ENCODE measurements at regions not wholly inside any gene's neighbourhood (a gene's known extent, or its start where the extent isn't known, plus 50 kb on each side); places are given as distances from the start of the nearest gene placed in this dataset.

GRCh38 chr1:22342734-22343191 lies 108.9 kb upstream of the ZBTB40 start:
- no peaks in the 10 kb centered on the region for H3K9me3 ChIP-seq (ENCODE audit: low read length)
- no peak overlapping the region for H3K4me3 ChIP-seq (replicated peaks in 1 of 3; ENCODE audit: insufficient read depth in 1 of 3, low read depth in 2 of 3, low read length in 3 of 3)
- H3K4me1 ChIP-seq (ENCODE audit: insufficient read depth, low read length), result peaks cover 28% of the 10 kb centered on the region
- H4K20me1 ChIP-seq (ENCODE audit: insufficient read depth, low read length), result peaks cover 8% of the 10 kb centered on the region; the same call in 1 of the 2 replicates
- in situ Hi-C loops (cut with HindIII; ENCODE audit: extremely low pct_ligation_motif_present, low pct_unique_long_range_greater_than_20kb) (no loop called here), intact Hi-C loops (cut with micrococcal nuclease; ENCODE audit: unreplicated experiment) (no loop called here)
- H3K27me3 ChIP-seq (ENCODE audit: control insufficient read depth in 1 of 2, insufficient read depth in 2 of 2, low read length in 2 of 2), result peaks cover 7 to 87% of the 10 kb centered on the region in 2 experiments
- H3K36me3 ChIP-seq (replicated peaks in 1 of 2; ENCODE audit: control insufficient read depth in 1 of 2, insufficient read depth in 2 of 2, low read length in 2 of 2), result no peaks in the 10 kb centered on the region
- no peak for DNase-seq (ENCODE audit: low spot score)
- FAIRE-seq, result no peak
- no TSS peak for BruUV-seq (replicated peaks)
- CTCF ChIA-PET (ENCODE audit: low intra/inter-chr PET ratio, low total read pairs), result no interaction called here
- H2AFZ ChIP-seq (ENCODE audit: low read length), result no peak overlapping the region
- ATAC-seq, result no peak
- no peak for TF ChIP-seq SAFB2 (CRISPR knock-in tag; IDR thresholded peaks at IDR 0.05; ENCODE audit: borderline replicate concordance, low read depth)
- no peak for TF ChIP-seq PCBP1 (IDR thresholded peaks at IDR 0.05; ENCODE audit: borderline replicate concordance, low read depth, low read length)
- TF ChIP-seq ELF3 (CRISPR knock-in tag; IDR thresholded peaks at IDR 0.05), result no peak
- no peak for TF ChIP-seq SIN3A (IDR thresholded peaks at IDR 0.05; ENCODE audit: borderline replicate concordance, low read depth, low read length)
- TF ChIP-seq MIER3 (CRISPR knock-in tag; IDR thresholded peaks at IDR 0.05; ENCODE audit: borderline replicate concordance), result no peak
- no peak for TF ChIP-seq LRRFIP1 (CRISPR knock-in tag; conservative IDR thresholded peaks at IDR 0.05)
- no peak for TF ChIP-seq ZNF879 (CRISPR knock-in tag; IDR thresholded peaks at IDR 0.05)
- TF ChIP-seq FOXK2 (IDR thresholded peaks at IDR 0.05), result no peak
- no peak for TF ChIP-seq PRDM15 (CRISPR knock-in tag; IDR thresholded peaks at IDR 0.05)
- no peak for TF ChIP-seq CEBPG (CRISPR knock-in tag; IDR thresholded peaks at IDR 0.05)
- TF ChIP-seq ZNF501 (CRISPR knock-in tag; IDR thresholded peaks at IDR 0.05), result no peak
- TF ChIP-seq REXO4 (CRISPR knock-in tag; IDR thresholded peaks at IDR 0.05; ENCODE audit: borderline replicate concordance), result no peak
- no peak overlapping the region for H3K4me2 ChIP-seq (ENCODE audit: low read depth, low read length)
- 26% methylated on average over 3 of the region's 8 CpGs for WGBS (ENCODE audit: low lambda C conversion rate)
- no peak overlapping the region for H3K9ac ChIP-seq (ENCODE audit: insufficient read depth, low read depth, low read length)
- no peaks in the 10 kb centered on the region for H3K79me2 ChIP-seq (ENCODE audit: insufficient read depth, low read length)
- H3K27ac ChIP-seq (ENCODE audit: extremely low read length, insufficient read depth, low read length), result no peak overlapping the region
- POLR2A ChIA-PET, result no interaction called here

Data from HepG2 (cell line).